Spleen (tissue), 11 donors: ENCODE measurements at regions not wholly inside any gene's neighbourhood (a gene's known extent, or its start where the extent isn't known, plus 50 kb on each side); places are given as distances from the start of the nearest gene placed in this dataset.

Experiments used
- DNase-seq: peaks from one replicate; pipeline ENCODE4 v3.0.0-alpha.2; 2020
- H3K27ac ChIP-seq, 8 donors: fragments of 200-600 bp; sonication (generic) in 7 of 8; 1 replicate in 4 of 8; 2 replicates in 4 of 8; pipeline versions ENCODE4 v1.5.0 to v1.8.0; 2016 to 2021; ENCODE audit warnings: inconsistent platforms in 4 of 8, mild to moderate bottlenecking in 4 of 8, moderate library complexity in 1 of 8
- H3K27me3 ChIP-seq, 7 donors: fragments of 200-600 bp; sonication (generic) in 6 of 7; replicated peaks in 1 of 7; 1 replicate in 4 of 7; 2 replicates in 3 of 7; pipeline versions ENCODE4 v1.5.0 to v1.8.0; 2016 to 2021; ENCODE audit warnings: inconsistent platforms in 3 of 7, mild to moderate bottlenecking in 1 of 7
- H3K36me3 ChIP-seq, 6 donors: fragments of 200-600 bp; sonication (generic) in 5 of 6; 1 replicate in 4 of 6; 2 replicates in 2 of 6; pipeline versions ENCODE4 v1.5.0 to v1.8.0; 2016 to 2021; ENCODE audit warnings: inconsistent platforms in 2 of 6
- H3K4me1 ChIP-seq, 6 donors: fragments of 200-600 bp; sonication (generic) in 5 of 6; 1 replicate in 3 of 6; 2 replicates in 3 of 6; pipeline versions ENCODE4 v1.5.0 to v1.8.0; 2016 to 2021; ENCODE audit warnings: inconsistent platforms in 3 of 6
- H3K4me3 ChIP-seq, 8 donors: fragments of 200-600 bp; sonication (generic) in 7 of 8; 1 replicate in 4 of 8; 2 replicates in 4 of 8; pipeline versions ENCODE4 v1.5.0 to v1.8.0; 2016 to 2021; ENCODE audit warnings: inconsistent platforms in 4 of 8, mild to moderate bottlenecking in 4 of 8, moderate library complexity in 2 of 8
- H3K9me3 ChIP-seq, 8 donors: fragments of 200-600 bp; sonication (generic) in 7 of 8; 1 replicate in 4 of 8; 2 replicates in 4 of 8; pipeline versions ENCODE4 v1.5.0 to v1.8.0; 2016 to 2021; ENCODE audit warnings: inconsistent platforms in 4 of 8
- POLR2A ChIP-seq, 3 donors: fragments of 450-650 bp; IDR thresholded peaks; one replicate each; pipeline ENCODE4 v1.5.1; 2017; ENCODE audit warnings: antibody characterized with exemption in 3 of 3, mild to moderate bottlenecking in 1 of 3
- POLR2AphosphoS5 ChIP-seq, 3 donors: sonication (generic); formaldehyde crosslinking; IDR thresholded peaks; one replicate each; pipeline ENCODE4 v1.5.1; 2017; ENCODE audit warnings: antibody characterized with exemption in 3 of 3
- WGBS, 5 donors: extraction: QIAGEN DNeasy Blood & Tissue Kit in 3 of 5; methylation state at CpG; one replicate each; pipeline versions ENCODE4 v1.1.5 to v1.1.7; 2013 to 2018; 5-methylcytosine and 5-hydroxymethylcytosine counted together
- intact Hi-C: fragments of 100-400 bp; cut with DNase I; formaldehyde crosslinking; loops from one replicate; pipeline ENCODE4 v1.15.0; 2023; ENCODE audit warnings: low total_unique reads
- TF ChIP-seq, protein P1 (sequence below), 11 experiments: fragments of 200-600 bp in 7 of 11; fragments of 450-650 bp in 4 of 11; sonication (generic) in 4 of 11; IDR thresholded peaks in 8 of 11; conservative IDR thresholded peaks in 3 of 11; 1 replicate in 7 of 11; 2 replicates in 4 of 11; pipeline versions ENCODE4 v1.4.0 to v1.8.0; 2016 to 2021; ENCODE audit warnings: antibody characterized with exemption in 11 of 11, inconsistent platforms in 4 of 11, mild to moderate bottlenecking in 1 of 11
- donor health status: healthy with polysubstance abuse.
- donor health status: DM: no; HTN: no; CAD: no; lungs with moderate emphysema.
- donor health status: DM: no; HTN: no; CAD: no.
- donor health status: Bipolar disorder and iron deficiency.
- donor health status: healthy.
- donor health status: DM: no; HTN: no; CAD: no.
- donor health status: DM: yes; HTN: yes; CAD: no.

DNA sequence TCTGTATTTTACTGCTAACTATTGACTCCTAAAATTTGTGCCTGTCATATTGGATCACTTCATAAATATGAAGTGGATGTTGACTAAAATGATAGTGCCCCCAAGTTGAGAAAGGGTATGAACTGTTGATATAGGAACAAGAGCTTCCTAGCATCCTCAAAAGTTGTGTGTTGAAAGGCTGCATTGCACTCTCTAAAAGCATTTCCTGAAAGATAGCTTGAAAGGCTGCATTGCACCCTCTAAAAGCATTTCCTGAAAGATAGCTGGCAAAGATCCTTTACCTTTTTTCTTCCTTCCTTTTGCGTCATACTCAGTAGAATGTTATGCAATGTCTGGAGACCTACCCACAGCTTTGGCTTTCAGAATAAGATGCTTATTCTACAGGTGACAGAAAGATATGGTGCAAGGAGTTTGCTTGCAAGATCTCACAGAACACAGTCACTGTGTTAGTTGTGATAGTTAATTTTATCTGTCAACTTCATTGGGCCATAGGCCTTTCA lies 274.6 kb upstream of the GALNTL6 start:
- no peak for DNase-seq
- no peaks in the 10 kb centered on the region for H3K9me3 ChIP-seq
- no peak overlapping the region for H3K27ac ChIP-seq
- 24 to 75% (median 35%) methylated on average over 1 of the region's 1 CpG for WGBS, 5 donors
- H3K4me3 ChIP-seq, result no peak overlapping the region
- no peaks in the 10 kb centered on the region for H3K36me3 ChIP-seq
- no peaks in the 10 kb centered on the region for H3K4me1 ChIP-seq
- intact Hi-C loops, result no loop called here
- no peaks in the 10 kb centered on the region for H3K27me3 ChIP-seq
- no peak for TF ChIP-seq POLR2A (IDR thresholded peaks at IDR 0.05)

DNA sequence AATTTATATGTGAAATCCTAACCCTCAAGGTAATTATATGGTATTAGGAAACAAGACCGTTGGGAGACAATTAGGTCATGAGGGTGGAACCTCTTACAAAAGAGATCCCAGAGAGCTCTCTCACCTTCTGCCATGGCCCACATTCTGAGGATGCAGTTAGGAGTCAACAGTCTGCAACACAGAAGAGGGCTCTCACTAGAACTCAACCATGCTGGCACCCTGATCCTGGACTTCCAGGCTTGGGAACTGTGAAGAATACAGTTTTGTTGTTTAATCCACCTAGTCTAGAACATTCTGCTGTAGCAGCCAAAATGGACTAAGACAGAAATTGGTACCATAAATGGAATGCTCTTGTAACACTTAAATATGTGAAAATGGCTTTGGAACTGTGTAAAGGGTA lies 278.8 kb upstream of the GALNTL6 start:
- Histone ChIP-seq H3K4me3 (no peak overlapping the region), H3K36me3 (no peaks in the 10 kb centered on the region), H3K4me1 (no peaks in the 10 kb centered on the region), H3K27ac (no peak overlapping the region), H3K9me3 (no peaks in the 10 kb centered on the region), H3K27me3 (no peaks in the 10 kb centered on the region)
- intact Hi-C loops, result no loop called here
- TF ChIP-seq POLR2A (IDR thresholded peaks at IDR 0.05), result no peak
- TF ChIP-seq, protein P1, sequence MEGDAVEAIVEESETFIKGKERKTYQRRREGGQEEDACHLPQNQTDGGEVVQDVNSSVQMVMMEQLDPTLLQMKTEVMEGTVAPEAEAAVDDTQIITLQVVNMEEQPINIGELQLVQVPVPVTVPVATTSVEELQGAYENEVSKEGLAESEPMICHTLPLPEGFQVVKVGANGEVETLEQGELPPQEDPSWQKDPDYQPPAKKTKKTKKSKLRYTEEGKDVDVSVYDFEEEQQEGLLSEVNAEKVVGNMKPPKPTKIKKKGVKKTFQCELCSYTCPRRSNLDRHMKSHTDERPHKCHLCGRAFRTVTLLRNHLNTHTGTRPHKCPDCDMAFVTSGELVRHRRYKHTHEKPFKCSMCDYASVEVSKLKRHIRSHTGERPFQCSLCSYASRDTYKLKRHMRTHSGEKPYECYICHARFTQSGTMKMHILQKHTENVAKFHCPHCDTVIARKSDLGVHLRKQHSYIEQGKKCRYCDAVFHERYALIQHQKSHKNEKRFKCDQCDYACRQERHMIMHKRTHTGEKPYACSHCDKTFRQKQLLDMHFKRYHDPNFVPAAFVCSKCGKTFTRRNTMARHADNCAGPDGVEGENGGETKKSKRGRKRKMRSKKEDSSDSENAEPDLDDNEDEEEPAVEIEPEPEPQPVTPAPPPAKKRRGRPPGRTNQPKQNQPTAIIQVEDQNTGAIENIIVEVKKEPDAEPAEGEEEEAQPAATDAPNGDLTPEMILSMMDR (IDR thresholded peaks at IDR 0.05 in 8 of 11, conservative IDR thresholded peaks at IDR 0.05 in 3 of 11), result no peak
- DNase-seq, result no peak
- 65 to 90% (median 71%) methylated on average over 1 of the region's 1 CpG for WGBS, 5 donors

DNA sequence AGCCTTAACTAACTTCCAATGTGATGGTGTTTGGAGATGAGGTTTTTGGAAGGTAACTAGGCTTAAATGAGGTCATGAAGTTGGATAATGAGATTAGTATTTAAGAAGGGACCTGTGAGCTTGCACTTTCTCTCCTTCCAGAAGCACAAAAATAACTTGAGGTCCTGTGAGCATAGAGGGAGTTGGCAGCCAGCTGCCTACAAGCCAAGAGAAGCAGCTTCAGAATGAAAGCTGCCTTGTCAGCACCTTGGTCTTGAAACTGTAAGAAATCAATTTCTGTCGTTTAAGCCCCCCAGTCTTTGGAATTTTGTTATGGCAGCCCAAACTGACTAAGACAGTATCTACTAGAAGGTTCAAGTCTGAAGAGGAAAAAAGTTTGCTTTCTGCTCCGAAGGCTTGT lies 280.2 kb upstream of the GALNTL6 start:
- Histone ChIP-seq H3K27me3 (no peaks in the 10 kb centered on the region), H3K4me3 (no peak overlapping the region), H3K27ac (no peak overlapping the region), H3K4me1 (no peaks in the 10 kb centered on the region), H3K36me3 (no peaks in the 10 kb centered on the region), H3K9me3 (no peaks in the 10 kb centered on the region)
- intact Hi-C loops, result no loop called here
- TF ChIP-seq POLR2A (IDR thresholded peaks at IDR 0.05), result no peak
- TF ChIP-seq POLR2AphosphoS5 (IDR thresholded peaks at IDR 0.05), result no peak
- TF ChIP-seq, protein P1 (IDR thresholded peaks at IDR 0.05 in 8 of 11, conservative IDR thresholded peaks at IDR 0.05 in 3 of 11), result no peak
- DNase-seq, result no peak
- WGBS, 5 donors, result 71 to 82% (median 79%) methylated on average over 2 of the region's 2 CpGs

DNA sequence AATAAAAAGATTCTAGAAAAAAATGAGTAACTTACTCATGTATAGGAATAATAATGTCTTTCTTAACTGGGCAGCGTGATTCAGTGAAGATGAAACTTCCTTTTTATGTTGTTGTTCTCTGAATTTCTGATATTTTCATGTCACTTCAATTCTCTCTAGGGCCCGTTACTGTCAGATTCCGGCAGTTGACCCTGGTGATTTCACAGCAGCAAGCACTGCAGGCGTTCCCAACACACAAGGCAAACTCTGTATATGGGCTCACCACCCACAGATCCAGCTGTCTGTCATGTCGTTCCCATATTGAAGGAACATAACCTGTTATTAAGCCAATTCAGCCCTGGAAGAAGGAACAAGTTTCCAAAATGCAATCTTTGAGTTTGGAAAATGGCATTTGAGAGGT lies 288.3 kb upstream of the GALNTL6 start:
- WGBS, 5 donors, result 68 to 78% (median 74%) methylated on average over 5 of the region's 5 CpGs
- H3K36me3 ChIP-seq, result no peaks in the 10 kb centered on the region
- intact Hi-C loops, result no loop called here
- H3K27me3 ChIP-seq, result no peaks in the 10 kb centered on the region
- DNase-seq, result no peak
- no peak overlapping the region for H3K4me3 ChIP-seq
- H3K4me1 ChIP-seq, result no peaks in the 10 kb centered on the region
- TF ChIP-seq POLR2AphosphoS5 (IDR thresholded peaks at IDR 0.05) (no peak), POLR2A (IDR thresholded peaks at IDR 0.05) (no peak)
- TF ChIP-seq, protein P1 (IDR thresholded peaks at IDR 0.05 in 8 of 11, conservative IDR thresholded peaks at IDR 0.05 in 3 of 11), result no peak
- no peak overlapping the region for H3K27ac ChIP-seq
- H3K9me3 ChIP-seq, result no peaks in the 10 kb centered on the region

DNA sequence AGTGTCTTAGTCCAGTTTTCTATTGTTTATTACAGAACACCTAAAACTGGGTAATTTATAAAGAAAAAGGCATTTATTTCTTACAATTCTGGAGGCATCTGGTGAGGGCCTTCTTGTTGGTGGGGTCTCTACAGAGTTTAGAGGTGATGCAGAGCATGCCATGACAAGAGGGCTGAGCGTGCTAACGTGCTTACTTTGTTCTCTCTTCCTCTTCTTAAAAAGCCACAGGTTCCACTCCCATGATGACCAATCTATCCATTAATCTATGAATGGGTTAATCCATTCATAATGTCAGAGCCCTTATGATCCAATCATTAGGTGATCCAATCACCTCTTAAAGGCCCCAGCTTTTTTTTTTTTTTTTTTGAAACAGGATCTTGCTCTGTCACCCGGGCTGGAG lies 291.5 kb upstream of the GALNTL6 start:
- no peaks in the 10 kb centered on the region for H3K9me3 ChIP-seq
- DNase-seq, result no peak

More for the DNA sequence above, 291.5 kb upstream of the GALNTL6 start:
- H3K27me3 ChIP-seq, result no peaks in the 10 kb centered on the region
- no peaks in the 10 kb centered on the region for H3K36me3 ChIP-seq
- TF ChIP-seq, protein P1 (IDR thresholded peaks at IDR 0.05 in 8 of 11, conservative IDR thresholded peaks at IDR 0.05 in 3 of 11), result no peak
- no peak for TF ChIP-seq POLR2A (IDR thresholded peaks at IDR 0.05)
- no peak for TF ChIP-seq POLR2AphosphoS5 (IDR thresholded peaks at IDR 0.05)
- WGBS, 5 donors, result 49 to 55% (median 54%) methylated on average over 3 of the region's 3 CpGs
- intact Hi-C loops, result no loop called here
- H3K4me3 ChIP-seq, result no peak overlapping the region
- H3K4me1 ChIP-seq, result no peaks in the 10 kb centered on the region
- no peak overlapping the region for H3K27ac ChIP-seq
